Transverse colon (tissue), 4 donors: ENCODE measurements at regions not wholly inside any gene's neighbourhood (a gene's known extent, or its start where the extent isn't known, plus 50 kb on each side); places are given as distances from the start of the nearest gene placed in this dataset.

Experiments used
- DNase-seq: peaks from one replicate; pipeline ENCODE4 v3.0.0-alpha.2; 2019
- H3K27ac ChIP-seq, 4 donors: fragments of 200-600 bp; sonication (generic); 2 replicates each; pipeline ENCODE4 v1.5.1; 2016 to 2018; ENCODE audit warnings: inconsistent platforms in 4 of 4
- H3K27me3 ChIP-seq: fragments of 200-600 bp; sonication (generic); 2 replicates; pipeline ENCODE4 v1.5.1; 2017; ENCODE audit warnings: inconsistent platforms
- H3K36me3 ChIP-seq, 4 donors: fragments of 200-600 bp; sonication (generic); 2 replicates each; pipeline ENCODE4 v1.5.1; 2017 to 2019; ENCODE audit warnings: inconsistent platforms in 4 of 4
- H3K4me1 ChIP-seq, 4 donors: fragments of 200-600 bp; sonication (generic); 2 replicates each; pipeline ENCODE4 v1.5.1; 2017 to 2020; ENCODE audit warnings: inconsistent platforms in 4 of 4
- H3K4me3 ChIP-seq, 4 donors: fragments of 200-600 bp; sonication (generic); 1 replicate in 1 of 4; 2 replicates in 3 of 4; pipeline versions ENCODE4 v1.5.1 to v1.6.1; 2017 to 2019; ENCODE audit warnings: inconsistent platforms in 4 of 4
- H3K9me3 ChIP-seq, 2 donors: fragments of 200-600 bp; sonication (generic); 2 replicates each; pipeline ENCODE4 v1.5.1; 2017 to 2019; ENCODE audit warnings: inconsistent platforms in 2 of 2
- EP300 ChIP-seq: sonication (generic); formaldehyde crosslinking; IDR thresholded peaks from one replicate; pipeline ENCODE4 v1.6.1; 2017; ENCODE audit warnings: antibody characterized with exemption, low read depth
- POLR2A ChIP-seq: fragments of 450-650 bp; IDR thresholded peaks from one replicate; pipeline ENCODE4 v1.6.1; 2016; ENCODE audit warnings: antibody characterized with exemption, mild to moderate bottlenecking, moderate library complexity
- POLR2AphosphoS5 ChIP-seq, 3 donors: sonication (generic); formaldehyde crosslinking; IDR thresholded peaks; one replicate each; pipeline ENCODE4 v1.6.1; 2016; ENCODE audit warnings: antibody characterized with exemption in 3 of 3
- WGBS, 2 donors: methylation state at CpG; one replicate each; pipeline ENCODE4 v1.1.5; 2018; ENCODE audit warnings: low coverage in 1 of 2; 5-methylcytosine and 5-hydroxymethylcytosine counted together
- in situ Hi-C, 4 donors: fragments of 200-750 bp; cut with MboI; loops; one replicate each; pipeline versions ENCODE4 v1.15.0 to v1.15.1; 2017; ENCODE audit warnings: low sequenced_read_pairs in 3 of 4, low pct_ligation_motif_present in 1 of 4, low pct_unique_long_range_greater_than_20kb in 1 of 4
- intact Hi-C: fragments of 100-400 bp; cut with DNase I; formaldehyde crosslinking; loops from one replicate; pipeline ENCODE4 v1.15.1; 2023; ENCODE audit warnings: low total_unique reads
- TF ChIP-seq, protein P1 (sequence below), 5 experiments: fragments of 200-600 bp in 3 of 5; fragments of 450-650 bp in 2 of 5; sonication (generic) in 3 of 5; IDR thresholded peaks; 1 replicate in 2 of 5; 2 replicates in 3 of 5; pipeline ENCODE4 v1.5.1; 2016 to 2017; ENCODE audit warnings: antibody characterized with exemption in 5 of 5, inconsistent platforms in 3 of 5, mild to moderate bottlenecking in 2 of 5, moderate library complexity in 1 of 5

- no peak for TF ChIP-seq POLR2A
- no peak for TF ChIP-seq EP300
- TF ChIP-seq, protein P1, sequence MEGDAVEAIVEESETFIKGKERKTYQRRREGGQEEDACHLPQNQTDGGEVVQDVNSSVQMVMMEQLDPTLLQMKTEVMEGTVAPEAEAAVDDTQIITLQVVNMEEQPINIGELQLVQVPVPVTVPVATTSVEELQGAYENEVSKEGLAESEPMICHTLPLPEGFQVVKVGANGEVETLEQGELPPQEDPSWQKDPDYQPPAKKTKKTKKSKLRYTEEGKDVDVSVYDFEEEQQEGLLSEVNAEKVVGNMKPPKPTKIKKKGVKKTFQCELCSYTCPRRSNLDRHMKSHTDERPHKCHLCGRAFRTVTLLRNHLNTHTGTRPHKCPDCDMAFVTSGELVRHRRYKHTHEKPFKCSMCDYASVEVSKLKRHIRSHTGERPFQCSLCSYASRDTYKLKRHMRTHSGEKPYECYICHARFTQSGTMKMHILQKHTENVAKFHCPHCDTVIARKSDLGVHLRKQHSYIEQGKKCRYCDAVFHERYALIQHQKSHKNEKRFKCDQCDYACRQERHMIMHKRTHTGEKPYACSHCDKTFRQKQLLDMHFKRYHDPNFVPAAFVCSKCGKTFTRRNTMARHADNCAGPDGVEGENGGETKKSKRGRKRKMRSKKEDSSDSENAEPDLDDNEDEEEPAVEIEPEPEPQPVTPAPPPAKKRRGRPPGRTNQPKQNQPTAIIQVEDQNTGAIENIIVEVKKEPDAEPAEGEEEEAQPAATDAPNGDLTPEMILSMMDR (IDR thresholded peaks at IDR 0.05): no peak
- TF ChIP-seq POLR2AphosphoS5 (IDR thresholded peaks at IDR 0.05): no peak
- Histone ChIP-seq H3K4me1 (peaks cover 0 to 11% (median 2%) of the 10 kb centered on the region in 4 donors), H3K9me3 (no peaks in the 10 kb centered on the region), H3K27ac (no peak overlapping the region), H3K4me3 (no peak overlapping the region), H3K36me3 (no peaks in the 10 kb centered on the region), H3K27me3 (no peaks in the 10 kb centered on the region)
- intact Hi-C loops: no loop called here
- WGBS, 2 donors: 65 to 80% methylated on average over 2 to 4 of the region's 4 CpGs
- DNase-seq: no peak
- in situ Hi-C loops: loop anchor here in 3 of 4 donors (25.0 kb wide), 3 partner anchors 103 to 178 kb away; partner anchors contain the start of gene WAC (in 1 of the 3)
These were observed 98.9 kb upstream of the WAC start for GRCh38 chr10:28434063-28434462.

DNA sequence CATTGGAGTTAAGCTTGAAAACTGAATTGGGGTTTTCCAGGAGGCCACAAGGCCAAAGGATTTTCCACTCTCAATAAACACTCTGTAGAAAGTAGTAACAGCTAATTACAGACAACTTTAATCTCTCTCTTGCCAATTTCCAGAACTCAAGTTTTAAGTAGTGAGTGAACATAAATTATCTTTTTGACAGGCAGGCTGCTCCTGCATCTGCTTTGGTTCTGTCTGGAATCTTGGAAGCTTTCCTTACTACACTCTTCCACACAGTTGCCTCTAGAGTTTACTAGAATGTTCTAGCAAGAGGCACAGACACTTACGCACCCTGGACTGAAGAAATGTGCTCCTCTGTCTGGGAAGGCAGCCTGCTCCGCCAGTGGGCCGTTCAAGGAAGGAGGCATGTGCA is 90.5 kb upstream of the WAC start:
- no peak overlapping the region for H3K4me3 ChIP-seq
- no peaks in the 10 kb centered on the region for H3K36me3 ChIP-seq
- in situ Hi-C loops (loop anchor here in 3 of 4 donors (25.0 kb wide), 3 partner anchors 95 to 170 kb away; partner anchors contain the start of gene WAC (in 1 of the 3)), intact Hi-C loops (no loop called here)
- H3K9me3 ChIP-seq: no peaks in the 10 kb centered on the region
- WGBS, 2 donors: 80 to 81% methylated on average over 3 of the region's 3 CpGs
- no peaks in the 10 kb centered on the region for H3K27me3 ChIP-seq
- no peak overlapping the region for H3K27ac ChIP-seq
- TF ChIP-seq, protein P1 (IDR thresholded peaks at IDR 0.05): no peak
- TF ChIP-seq POLR2AphosphoS5 (IDR thresholded peaks at IDR 0.05): no peak
- TF ChIP-seq EP300: no peak
- TF ChIP-seq POLR2A: no peak
- no peaks in the 10 kb centered on the region for H3K4me1 ChIP-seq
- no peak for DNase-seq

DNA sequence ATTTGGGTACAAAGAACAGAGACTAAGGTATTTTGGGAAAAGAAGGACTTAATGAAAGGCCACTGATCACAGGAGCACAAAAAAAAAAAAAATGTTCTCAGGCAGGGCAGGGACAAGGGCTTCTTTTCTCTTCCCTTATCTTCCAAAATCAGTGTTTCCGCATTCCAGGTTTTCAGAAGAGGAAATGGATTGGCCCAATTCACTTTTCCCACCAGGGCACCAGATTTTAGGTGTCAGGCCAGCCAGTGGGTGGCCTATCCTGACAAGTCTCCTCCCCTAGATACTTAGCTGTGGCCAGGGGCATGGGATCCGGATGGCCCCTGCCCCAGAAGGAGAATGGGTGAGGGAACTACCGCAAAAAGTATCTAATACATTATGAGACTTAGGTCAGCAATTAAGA is 88.9 kb upstream of the WAC start:
- Histone ChIP-seq H3K9me3 (no peaks in the 10 kb centered on the region), H3K36me3 (no peaks in the 10 kb centered on the region), H3K4me1 (no peaks in the 10 kb centered on the region), H3K27me3 (no peaks in the 10 kb centered on the region), H3K4me3 (no peak overlapping the region), H3K27ac (no peak overlapping the region)
- 73 to 87% methylated on average over 2 to 3 of the region's 3 CpGs for whole genome bisulfite sequencing, 2 donors
- TF ChIP-seq EP300 (no peak), POLR2A (no peak), POLR2AphosphoS5 (IDR thresholded peaks at IDR 0.05) (no peak)
- TF ChIP-seq, protein P1 (IDR thresholded peaks at IDR 0.05): no peak
- intact Hi-C loops: no loop called here
- in situ Hi-C loops: loop anchor here in 3 of 4 donors (25.0 kb wide), 3 partner anchors 93 to 168 kb away; partner anchors contain the start of gene WAC (in 1 of the 3)
- DNase-seq: no peak

DNA sequence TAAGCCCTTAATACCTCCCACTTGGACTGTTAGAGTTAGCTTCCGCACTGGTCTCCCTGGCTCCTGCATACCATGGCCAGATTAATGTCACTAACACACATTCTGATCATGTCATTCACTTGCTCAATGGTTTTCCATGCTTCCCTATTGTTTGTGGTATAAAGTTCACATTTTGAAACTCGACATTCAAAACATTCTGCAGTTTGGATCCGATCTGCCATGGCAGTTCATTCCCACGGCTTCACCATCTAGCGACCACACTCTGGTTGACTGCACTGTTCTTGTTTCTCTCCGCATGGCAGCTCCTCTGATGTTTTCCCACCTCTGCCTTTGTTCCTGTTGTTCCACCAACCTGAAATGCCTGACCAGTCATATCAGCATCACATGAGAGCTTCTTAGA is 87.4 kb upstream of the WAC start:
- Histone ChIP-seq H3K27ac (no peak overlapping the region), H3K9me3 (no peaks in the 10 kb centered on the region), H3K4me3 (no peak overlapping the region), H3K4me1 (no peaks in the 10 kb centered on the region), H3K36me3 (no peaks in the 10 kb centered on the region), H3K27me3 (no peaks in the 10 kb centered on the region)
- WGBS, 2 donors: 78 to 89% methylated on average over 6 of the region's 6 CpGs
- no peak for TF ChIP-seq POLR2A
- no peak for TF ChIP-seq POLR2AphosphoS5 (IDR thresholded peaks at IDR 0.05)
- TF ChIP-seq, protein P1 (IDR thresholded peaks at IDR 0.05): no peak
- no peak for TF ChIP-seq EP300
- in situ Hi-C loops: loop anchor here in 3 of 4 donors (25.0 kb wide), 3 partner anchors 92 to 167 kb away; partner anchors contain the start of gene WAC (in 1 of the 3)
- DNase-seq: no peak
- intact Hi-C loops: no loop called here
